Type B pancreatic cell (in vitro differentiated cells): ENCODE measurements at regions not wholly inside any gene's neighbourhood (a gene's known extent, or its start where the extent isn't known, plus 50 kb on each side); places are given as distances from the start of the nearest gene placed in this dataset.
A peak's percentile ranks its signal among the peaks of the same experiment; 100 is the strongest.

Experiments used
- DNase-seq: peaks from one replicate; pipeline ENCODE4 v3.0.0; 2021; ENCODE audit warnings: mixed read lengths; ENCODE audit not compliant: unreplicated experiment; ENCODE audit errors: extremely low spot score
- H3K27ac Mint-ChIP-seq: 2 replicates; pipeline ENCODE4 v1.8.0; 2021; ENCODE audit warnings: mild to moderate bottlenecking, mixed read lengths
- H3K27me3 Mint-ChIP-seq: 2 replicates; pipeline ENCODE4 v1.8.0; 2021; ENCODE audit warnings: mixed read lengths
- H3K36me3 Mint-ChIP-seq: 2 replicates; pipeline ENCODE4 v1.8.0; 2021; ENCODE audit warnings: mixed read lengths
- H3K4me1 Mint-ChIP-seq: one replicate; pipeline ENCODE4 v1.8.0; 2021; ENCODE audit warnings: mixed read lengths; ENCODE audit not compliant: unreplicated experiment
- H3K4me3 Mint-ChIP-seq: 2 replicates; pipeline ENCODE4 v1.8.0; 2021; ENCODE audit warnings: mild to moderate bottlenecking, mixed read lengths
- H3K9me3 Mint-ChIP-seq: 2 replicates; pipeline ENCODE4 v1.8.0; 2021; ENCODE audit warnings: mixed read lengths
- TF ChIP-seq, protein P1 (sequence below): fragments of 200-600 bp; sonication (generic); conservative IDR thresholded peaks from 2 replicates; pipeline ENCODE4 v1.5.0; 2021; ENCODE audit warnings: antibody characterized with exemption, mild to moderate bottlenecking

DNA sequence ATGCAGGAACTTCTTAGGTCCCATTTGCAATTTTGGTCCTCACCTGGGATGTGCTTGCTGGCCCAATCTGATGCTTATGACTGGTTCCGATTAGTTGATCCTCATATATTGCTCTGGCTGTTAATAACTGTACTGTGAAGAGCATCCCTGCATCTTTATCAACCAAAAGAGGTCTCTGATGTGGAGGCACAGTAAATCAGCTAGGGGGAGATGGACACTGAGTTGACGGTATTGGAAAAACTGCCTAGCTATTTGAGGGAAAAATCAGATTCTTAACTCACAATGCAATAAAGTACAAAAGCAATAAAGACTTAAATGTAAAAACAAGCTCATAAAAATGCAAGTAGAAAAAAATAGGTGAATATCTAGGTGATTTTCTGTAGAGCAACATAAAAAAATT is 188.0 kb upstream of the TCF4 start:
- Mint-ChIP-seq H3K9me3 (no peaks in the 10 kb centered on the region), H3K4me1 (peaks cover 12% of the 10 kb centered on the region), H3K36me3 (no peaks in the 10 kb centered on the region), H3K27ac (no peak overlapping the region), H3K27me3 (peaks cover 46% of the 10 kb centered on the region), H3K4me3 (no peak overlapping the region)
- TF ChIP-seq, protein P1, sequence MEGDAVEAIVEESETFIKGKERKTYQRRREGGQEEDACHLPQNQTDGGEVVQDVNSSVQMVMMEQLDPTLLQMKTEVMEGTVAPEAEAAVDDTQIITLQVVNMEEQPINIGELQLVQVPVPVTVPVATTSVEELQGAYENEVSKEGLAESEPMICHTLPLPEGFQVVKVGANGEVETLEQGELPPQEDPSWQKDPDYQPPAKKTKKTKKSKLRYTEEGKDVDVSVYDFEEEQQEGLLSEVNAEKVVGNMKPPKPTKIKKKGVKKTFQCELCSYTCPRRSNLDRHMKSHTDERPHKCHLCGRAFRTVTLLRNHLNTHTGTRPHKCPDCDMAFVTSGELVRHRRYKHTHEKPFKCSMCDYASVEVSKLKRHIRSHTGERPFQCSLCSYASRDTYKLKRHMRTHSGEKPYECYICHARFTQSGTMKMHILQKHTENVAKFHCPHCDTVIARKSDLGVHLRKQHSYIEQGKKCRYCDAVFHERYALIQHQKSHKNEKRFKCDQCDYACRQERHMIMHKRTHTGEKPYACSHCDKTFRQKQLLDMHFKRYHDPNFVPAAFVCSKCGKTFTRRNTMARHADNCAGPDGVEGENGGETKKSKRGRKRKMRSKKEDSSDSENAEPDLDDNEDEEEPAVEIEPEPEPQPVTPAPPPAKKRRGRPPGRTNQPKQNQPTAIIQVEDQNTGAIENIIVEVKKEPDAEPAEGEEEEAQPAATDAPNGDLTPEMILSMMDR = peak; percentile 46
- no peak for DNase-seq

DNA sequence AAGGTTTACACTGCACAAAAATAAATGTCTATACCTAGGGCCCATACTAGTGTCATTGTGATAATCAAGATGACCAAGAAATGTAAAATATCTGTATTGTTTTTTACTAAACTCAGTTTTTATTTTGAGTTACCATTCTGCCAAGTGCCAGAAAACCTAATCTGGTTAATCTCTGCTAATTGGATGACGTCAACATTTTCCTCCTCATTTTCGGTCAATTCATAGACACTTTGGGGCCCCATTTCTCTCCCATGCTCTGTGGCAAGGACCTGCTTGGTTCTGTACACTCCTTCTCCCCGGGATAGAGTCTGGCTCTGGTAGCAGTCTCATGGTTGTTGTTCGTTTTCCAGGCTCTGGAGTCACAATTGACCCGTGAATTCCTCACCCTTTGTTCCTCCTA is 186.5 kb upstream of the TCF4 start:
- Mint-ChIP-seq H3K4me3 (no peak overlapping the region), H3K9me3 (no peaks in the 10 kb centered on the region), H3K27ac (no peak overlapping the region), H3K27me3 (peaks cover 34% of the 10 kb centered on the region), H3K4me1 (peaks cover 2% of the 10 kb centered on the region), H3K36me3 (no peaks in the 10 kb centered on the region)
- no peak for DNase-seq
- TF ChIP-seq, protein P1 = no peak

DNA sequence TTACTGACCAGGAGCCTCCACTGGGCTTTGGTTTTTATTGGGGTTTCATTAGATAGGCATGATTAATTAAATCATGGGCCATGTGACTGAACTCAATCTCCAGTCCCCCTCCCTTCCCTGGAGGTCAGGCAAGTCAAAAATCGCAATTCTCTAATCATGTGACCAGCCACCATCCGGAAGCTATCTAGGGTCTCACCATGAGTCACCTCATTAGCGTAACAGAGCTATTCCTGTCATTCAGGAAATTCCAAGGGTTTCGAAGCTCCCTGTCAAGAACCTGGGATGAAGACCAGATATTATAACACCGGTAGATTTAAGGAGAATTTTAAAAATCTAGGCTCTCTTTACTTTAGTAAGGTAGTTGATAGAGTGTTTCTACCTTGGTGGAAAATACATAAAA is 180.3 kb upstream of the TCF4 start:
- no peak for DNase-seq
- Mint-ChIP-seq H3K27me3 (peaks cover 2% of the 10 kb centered on the region), H3K36me3 (no peaks in the 10 kb centered on the region), H3K9me3 (no peaks in the 10 kb centered on the region), H3K4me1 (peaks cover 15% of the 10 kb centered on the region), H3K4me3 (no peak overlapping the region), H3K27ac (no peak overlapping the region)
- TF ChIP-seq, protein P1 = no peak

DNA sequence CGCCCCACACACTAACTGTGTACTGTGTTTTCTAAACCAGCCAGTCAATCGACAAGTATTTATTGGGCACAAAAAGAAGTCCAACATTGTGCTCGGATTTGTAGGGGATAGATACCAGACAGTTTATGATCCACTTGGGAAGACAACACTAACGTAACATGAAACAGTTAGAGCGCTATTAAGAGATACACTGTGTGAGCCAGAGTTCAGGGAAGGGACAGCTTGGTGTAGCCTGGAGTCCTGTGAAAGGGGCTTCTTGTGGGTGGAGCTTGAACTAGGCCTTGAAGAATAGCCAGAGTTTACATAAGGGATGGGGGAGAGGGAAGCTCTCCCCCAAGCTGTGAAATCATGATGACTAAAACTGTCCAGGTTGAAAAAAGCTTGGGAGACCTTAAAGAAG is 176.4 kb upstream of the TCF4 start:
- Mint-ChIP-seq H3K9me3 (no peaks in the 10 kb centered on the region), H3K4me1 (peaks cover 15% of the 10 kb centered on the region)

DNA sequence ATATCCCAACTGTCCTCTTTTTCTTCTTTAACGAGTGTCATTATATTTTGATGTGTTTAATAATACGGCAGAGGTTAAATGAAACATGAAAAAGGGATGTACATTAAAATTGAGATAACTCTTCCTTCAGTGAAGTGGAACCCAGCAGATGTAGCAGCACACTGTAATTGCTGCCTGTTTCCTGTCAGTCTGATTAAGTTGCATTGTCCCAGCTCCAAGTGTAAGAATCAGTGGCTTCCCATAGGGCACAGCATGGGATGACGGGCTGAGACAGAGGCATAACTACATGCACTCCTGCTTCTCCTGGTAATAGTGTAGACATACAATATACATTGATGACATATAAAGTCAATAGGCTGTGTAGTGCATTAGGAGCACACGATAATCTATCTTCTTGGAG is 175.8 kb upstream of the TCF4 start:
- no peak for DNase-seq
- H3K4me1 Mint-ChIP-seq = peaks cover 15% of the 10 kb centered on the region
- no peaks in the 10 kb centered on the region for H3K36me3 Mint-ChIP-seq
- H3K27ac Mint-ChIP-seq = no peak overlapping the region
- TF ChIP-seq, protein P1 = no peak
- H3K9me3 Mint-ChIP-seq = no peaks in the 10 kb centered on the region
- H3K27me3 Mint-ChIP-seq = peaks cover 2% of the 10 kb centered on the region
- H3K4me3 Mint-ChIP-seq = no peak overlapping the region

More for the DNA sequence above, 176.4 kb upstream of the TCF4 start:
- TF ChIP-seq, protein P1 = no peak
- Mint-ChIP-seq H3K4me3 (no peak overlapping the region), H3K27me3 (peaks cover 2% of the 10 kb centered on the region), H3K27ac (peak overlapping the region; percentile 23), H3K36me3 (no peaks in the 10 kb centered on the region)
- DNase-seq = no peak

DNA sequence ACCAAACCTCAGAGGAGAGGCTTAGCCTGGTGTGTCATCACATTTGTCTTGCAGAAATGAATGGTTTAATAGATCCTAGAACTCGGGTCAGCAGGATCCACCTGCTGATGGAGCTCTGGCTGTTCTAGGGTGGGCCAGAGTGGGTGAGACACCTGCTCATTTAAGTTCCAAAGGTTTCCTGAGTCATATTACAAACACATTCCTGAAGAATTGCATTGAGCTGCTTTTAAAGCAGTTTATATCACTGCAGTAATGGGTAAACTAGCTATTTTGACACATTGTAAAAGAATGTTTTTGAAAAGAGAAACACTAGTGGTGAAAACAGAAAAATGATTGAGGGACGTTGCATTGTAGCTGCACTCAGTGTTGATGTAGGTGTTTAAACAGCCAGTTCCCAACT is 175.3 kb upstream of the TCF4 start:
- Mint-ChIP-seq H3K4me1 (peaks cover 15% of the 10 kb centered on the region), H3K9me3 (no peaks in the 10 kb centered on the region), H3K27me3 (peaks cover 2% of the 10 kb centered on the region), H3K36me3 (no peaks in the 10 kb centered on the region), H3K4me3 (no peak overlapping the region), H3K27ac (no peak overlapping the region)
- TF ChIP-seq, protein P1 = no peak
- DNase-seq = no peak
